ENCODE measurements at regions not wholly inside any gene's neighbourhood (a gene's known extent, or its start where the extent isn't known, plus 50 kb on each side); places are given as distances from the start of the nearest gene placed in this dataset.
A peak's percentile ranks its signal among the peaks of the same experiment; 100 is the strongest.

GRCh38 chrX:13123247-13123856 is 78.9 kb upstream of the FAM9C start:
- H4K5ac ChIP-seq (ENCODE audit: low read depth, low read length), result peak overlapping the region; percentile 84; the same call in 1 of the 2 replicates
- H3K14ac ChIP-seq (replicated peaks; ENCODE audit: low read depth, low read length), result 0 out of 2 replicates have a peak overlapping the region, but pooled peaks have one; percentile 23
- BruUV-seq (replicated peaks), result no TSS peak
- 0 out of 2 replicates have a peak overlapping the region, but pooled peaks have one; percentile 10 for H3K23ac ChIP-seq (ENCODE audit: low read depth, low read length)
- peak overlapping the region; percentile 68 to 73; a peak in 1 of 4 replicates for H4K8ac ChIP-seq (ENCODE audit: low read depth in 2 of 2, low read length in 2 of 2)
- no peaks in the 10 kb centered on the region for H3K79me1 ChIP-seq (ENCODE audit: low read depth in 1 of 2, low read length in 2 of 2)
- H3K9me1 ChIP-seq (ENCODE audit: insufficient read depth, low read length), result peaks cover 4% of the 10 kb centered on the region; the same call in 1 of the 2 replicates
- WGBS, 2 experiments (ENCODE audit: extremely low coverage in 2 of 2, insufficient read length in 1 of 2), result no CpG with 5 or more reads among the region's 5 CpGs
- H3K4ac ChIP-seq (ENCODE audit: low read depth, low read length), result peak overlapping the region; percentile 70; the same call in 1 of the 2 replicates
- H2AFZ ChIP-seq (replicated peaks; ENCODE audit: low read length, poor library complexity), result no peak overlapping the region
- peak overlapping the region; percentile 35; the same call in 1 of the 2 replicates for H3K56ac ChIP-seq (ENCODE audit: extremely low read depth, insufficient read depth, low read length)
- H3K27ac ChIP-seq (ENCODE audit: insufficient read depth, low read length), result peak overlapping the region; percentile 96
- H2AK9ac ChIP-seq (replicated peaks; ENCODE audit: low read depth, low read length, poor library complexity), result no peak overlapping the region
- H2AK5ac ChIP-seq (ENCODE audit: low read depth, low read length), result peak overlapping the region; percentile 36; the same call in 1 of the 2 replicates
- 0 out of 2 replicates have a peak overlapping the region, but pooled peaks have one; percentile 23 for H3K9ac ChIP-seq (ENCODE audit: low read depth, low read length)
- peak overlapping the region; percentile 53; the same call in 1 of the 3 replicates for H2BK15ac ChIP-seq (ENCODE audit: low read depth, low read length)
- dilution Hi-C loops (cut with HindIII; ENCODE audit: low sequenced_read_pairs, unreplicated experiment), result no loop called here
- H3K4me3 ChIP-seq (ENCODE audit: insufficient read depth, low read depth, low read length), result no peak overlapping the region
- H3K36me3 ChIP-seq (ENCODE audit: control insufficient read depth, insufficient read depth, low read length), result no peaks in the 10 kb centered on the region
- intact Hi-C loops (cut with micrococcal nuclease), result loop anchor here (10.0 kb wide), 1 partner anchor 251 kb away; no protein-coding TSS in a partner anchor
- TF ChIP-seq CHD1 (IDR thresholded peaks at IDR 0.05; ENCODE audit: low read depth, low read length) (no peak), RCOR1 (IDR thresholded peaks at IDR 0.05; ENCODE audit: insufficient replicate concordance, low read length) (no peak)
- H2BK5ac ChIP-seq (ENCODE audit: low read depth, low read length, poor library complexity, severe bottlenecking), result peak overlapping the region; percentile 54
- POLR2A ChIA-PET (ENCODE audit: unreplicated experiment), result no interaction called here
- H4K91ac ChIP-seq (ENCODE audit: insufficient read depth, low read depth, low read length), result peak overlapping the region; percentile 44
- no peaks in the 10 kb centered on the region for H3K9me3 ChIP-seq (ENCODE audit: control insufficient read depth, insufficient read depth, low read length)
- H3K18ac ChIP-seq (ENCODE audit: low read depth, low read length), result peak overlapping the region; percentile 92
- ATAC-seq (ENCODE audit: low read depth), result no peak
- no peaks in the 10 kb centered on the region for H4K20me1 ChIP-seq (ENCODE audit: insufficient read depth, low read length)
- H3K27me3 ChIP-seq (ENCODE audit: control insufficient read depth, insufficient read depth, low read length), result no peaks in the 10 kb centered on the region
- peak overlapping the region; percentile 63 for H2BK20ac ChIP-seq (ENCODE audit: low read depth, low read length)
- CTCF ChIA-PET, result interaction anchor here (0.5 to 1.5 kb wide), 2 partner anchors 177 to 360 kb away, joined by 4 to 6 read pairs; no protein-coding TSS in a partner anchor
- H3K4me1 ChIP-seq (ENCODE audit: control insufficient read depth, insufficient read depth, low read length), result peaks cover 7% of the 10 kb centered on the region
- in situ Hi-C loops (cut with MboI; ENCODE audit: low sequenced_read_pairs), result loop anchor here (25.0 kb wide), 1 partner anchor 364 kb away; no protein-coding TSS in a partner anchor
- peak overlapping the region; percentile 60 for H2BK120ac ChIP-seq (ENCODE audit: low read depth, low read length)
- H3K4me2 ChIP-seq (ENCODE audit: low read depth, low read length), result peak overlapping the region; percentile 67; the same call in 1 of the 2 replicates
- DNase-seq, result no peak
